HG03045 (cell line): ENCODE measurements at regions not wholly inside any gene's neighbourhood (a gene's known extent, or its start where the extent isn't known, plus 50 kb on each side); places are given as distances from the start of the nearest gene placed in this dataset.

Experiments used
- ATAC-seq: cut with Tn5 transposase; IDR thresholded peaks from one replicate; pipeline ENCODE4 v1.9.1; 2021; ENCODE audit warnings: mild to moderate bottlenecking, moderate library complexity; ENCODE audit not compliant: unreplicated experiment

DNA sequence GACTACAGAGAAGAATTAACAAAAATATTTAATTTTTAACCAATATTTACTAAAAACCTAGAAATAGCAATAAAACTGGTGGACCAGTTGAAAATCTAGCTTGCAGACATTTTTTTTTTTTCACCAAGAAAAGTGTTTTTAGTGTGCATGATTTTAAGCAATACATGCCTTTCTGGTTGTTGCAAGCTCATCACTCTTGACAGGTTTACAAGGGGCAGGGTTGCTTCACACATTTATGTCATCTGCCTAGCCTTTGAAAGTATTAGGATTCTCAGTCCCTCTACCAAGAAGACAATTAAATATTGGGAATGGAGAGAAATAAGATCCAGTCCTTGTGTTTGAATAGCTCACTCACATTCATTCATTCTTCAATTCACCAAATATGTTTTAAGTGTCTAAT lies 53.8 kb upstream of the LYPLAL1 start:
- ATAC-seq = no peak

- ATAC-seq = no peak
These were observed 52.8 kb upstream of the LYPLAL1 start for GRCh38 chr1:219120624-219121544.

- ATAC-seq = no peak
These were observed 52.0 kb upstream of the LYPLAL1 start for GRCh38 chr1:219121679-219122078.

- ATAC-seq = no peak
These were observed 50.6 kb upstream of the LYPLAL1 start for GRCh38 chr1:219123036-219123435.
